H1 (cell line): ENCODE measurements at regions not wholly inside any gene's neighbourhood (a gene's known extent, or its start where the extent isn't known, plus 50 kb on each side); places are given as distances from the start of the nearest gene placed in this dataset.

Source experiments
- CTCF ChIA-PET: fragments of 300-600 bp; sonication (Branson Sonifier 250); formaldehyde crosslinking; loops from one replicate; lab custom pipeline; 2021; ENCODE audit not compliant: partially characterized antibody; lab: Charles Lee
- POLR2A ChIA-PET: fragments of 300-600 bp; sonication (Branson Sonifier 250); formaldehyde crosslinking; loops from one replicate; lab custom pipeline; 2021; ENCODE audit warnings: inconsistent platforms; ENCODE audit not compliant: partially characterized antibody; lab: Charles Lee
- DNase-seq, 2 experiments: peaks; one replicate each; pipeline versions ENCODE4 v3.0.0 to v3.0.0-alpha.2; 2010 to 2022; ENCODE audit warnings: low spot score in 2 of 2, low read depth in 1 of 2, mixed read lengths in 1 of 2
- FAIRE-seq: peaks from 2 replicates; lab custom pipeline; 2011; peaks lifted over from hg19 to GRCh38; lab: Jason Lieb, UNC
- H2AFZ ChIP-seq: 2 replicates; pipeline ENCODE4 v1.8.1; 2012; ENCODE audit warnings: low read length, inconsistent platforms
- H2AK5ac ChIP-seq: 2 replicates; pipeline ENCODE4 v1.6.1; 2013; ENCODE audit warnings: low read depth, low read length
- H2BK120ac ChIP-seq: replicated peaks from 2 replicates; pipeline ENCODE3; 2013; ENCODE audit warnings: low read depth, low read length, inconsistent platforms
- H2BK12ac ChIP-seq: 2 replicates; pipeline ENCODE4 v1.6.1; 2013; ENCODE audit warnings: low read depth, low read length
- H2BK15ac ChIP-seq: 2 replicates; pipeline ENCODE4 v1.6.1; 2013; ENCODE audit warnings: low read length
- H2BK20ac ChIP-seq: 2 replicates; pipeline ENCODE4 v1.6.1; 2013; ENCODE audit warnings: low read length
- H2BK5ac ChIP-seq: 2 replicates; pipeline ENCODE4 v1.6.1; 2013; ENCODE audit warnings: low read depth, low read length
- H3K14ac ChIP-seq: 2 replicates; pipeline ENCODE4 v1.6.1; 2013; ENCODE audit warnings: inconsistent platforms; ENCODE audit not compliant: insufficient read length
- H3K18ac ChIP-seq: 2 replicates; pipeline ENCODE4 v1.6.1; 2013; ENCODE audit warnings: low read length; ENCODE audit errors: extremely low read depth
- H3K23ac ChIP-seq: 2 replicates; pipeline ENCODE4 v1.6.1; 2013; ENCODE audit warnings: inconsistent platforms; ENCODE audit not compliant: insufficient read length
- H3K23me2 ChIP-seq: 2 replicates; pipeline ENCODE4 v1.6.1; 2013; ENCODE audit warnings: low read depth, low read length
- H3K27ac ChIP-seq: 2 replicates; pipeline ENCODE4 v1.6.1; 2011; ENCODE audit warnings: low read depth, low read length, inconsistent platforms
- H3K27me3 ChIP-seq, 4 experiments: replicated peaks in 1 of 4; 1 replicate in 1 of 4; 2 replicates in 3 of 4; pipeline versions ENCODE4 v1.6.1 to v1.8.1; 2011 to 2013; ENCODE audit warnings: low read length in 3 of 4, mild to moderate bottlenecking in 3 of 4, inconsistent platforms in 2 of 4, mixed read lengths in 2 of 4, moderate library complexity in 1 of 4; ENCODE audit not compliant: control insufficient read depth in 3 of 4, insufficient read depth in 3 of 4; ENCODE audit errors: extremely low read depth in 1 of 4
- H3K36me3 ChIP-seq, 4 experiments: 2 replicates each; pipeline versions ENCODE4 v1.6.1 to v1.8.1; 2011 to 2013; ENCODE audit warnings: mild to moderate bottlenecking in 4 of 4, low read length in 3 of 4, moderate library complexity in 2 of 4, control low read depth in 1 of 4, inconsistent platforms in 1 of 4; ENCODE audit not compliant: insufficient read depth in 4 of 4, control insufficient read depth in 2 of 4
- H3K4ac ChIP-seq: replicated peaks from 2 replicates; pipeline ENCODE3; 2013; ENCODE audit warnings: low read length, low read depth, mixed read lengths, inconsistent platforms; ENCODE audit not compliant: insufficient read length
- H3K4me1 ChIP-seq, 4 experiments: replicated peaks in 1 of 4; 1 replicate in 1 of 4; 2 replicates in 3 of 4; pipeline versions ENCODE4 v1.6.1 to v1.8.1; 2011 to 2013; ENCODE audit warnings: low read length in 3 of 4, inconsistent platforms in 2 of 4, mixed read lengths in 1 of 4; ENCODE audit not compliant: insufficient read depth in 4 of 4, control insufficient read depth in 3 of 4
- H3K4me2 ChIP-seq, 2 experiments: 2 replicates each; pipeline versions ENCODE4 v1.6.1 to v1.8.1; 2011 to 2013; ENCODE audit warnings: low read depth in 2 of 2, low read length in 2 of 2, control low read depth in 1 of 2, inconsistent platforms in 1 of 2, mild to moderate bottlenecking in 1 of 2; ENCODE audit not compliant: insufficient read depth in 1 of 2
- H3K4me3 ChIP-seq, 4 experiments: fragments of 200-600, 300-600 bp in 1 of 4; sonication (generic), shearing (Covaris generic), sonication (Bioruptor Twin) in 1 of 4; 2 replicates each; pipeline versions ENCODE4 v1.5.1 to v1.8.1; 2011 to 2016; ENCODE audit warnings: low read length in 4 of 4, low read depth in 3 of 4, control low read depth in 2 of 4, inconsistent platforms in 2 of 4, mild to moderate bottlenecking in 2 of 4, mixed read lengths in 1 of 4, moderate library complexity in 1 of 4; ENCODE audit not compliant: insufficient read depth in 2 of 4; ENCODE audit errors: extremely low read depth in 1 of 4
- H3K56ac ChIP-seq: replicated peaks from 2 replicates; pipeline ENCODE3; 2013; ENCODE audit warnings: low read depth, mild to moderate bottlenecking, mixed read lengths, low read length, inconsistent platforms; ENCODE audit not compliant: insufficient read length
- H3K79me1 ChIP-seq: 2 replicates; pipeline ENCODE4 v1.6.1; 2013; ENCODE audit warnings: low read depth, low read length, control low read depth
- H3K79me2 ChIP-seq, 2 experiments: 2 replicates each; pipeline versions ENCODE4 v1.6.1 to v1.8.1; 2012 to 2013; ENCODE audit warnings: low read length in 2 of 2, mild to moderate bottlenecking in 2 of 2, inconsistent platforms in 1 of 2; ENCODE audit not compliant: insufficient read depth in 2 of 2, control insufficient read depth in 1 of 2
- H3K9ac ChIP-seq, 4 experiments: replicated peaks in 1 of 4; 1 replicate in 1 of 4; 2 replicates in 3 of 4; pipeline versions ENCODE4 v1.6.1 to v1.8.1; 2011 to 2013; ENCODE audit warnings: low read depth in 3 of 4, low read length in 3 of 4, control low read depth in 2 of 4, mild to moderate bottlenecking in 2 of 4, moderate library complexity in 2 of 4, inconsistent platforms in 1 of 4; ENCODE audit errors: extremely low read depth in 1 of 4
- H3K9me3 ChIP-seq, 2 experiments: 2 replicates each; pipeline versions ENCODE4 v1.6.1 to v1.8.1; 2012 to 2013; ENCODE audit warnings: mild to moderate bottlenecking in 2 of 2, moderate library complexity in 2 of 2, control low read depth in 1 of 2, inconsistent platforms in 1 of 2, low read depth in 1 of 2, low read length in 1 of 2, mixed read lengths in 1 of 2; ENCODE audit not compliant: insufficient read depth in 2 of 2
- H4K20me1 ChIP-seq, 2 experiments: replicated peaks in 1 of 2; 2 replicates each; pipeline versions ENCODE3 to v1.8.1; 2011 to 2013; ENCODE audit warnings: inconsistent platforms in 2 of 2, low read length in 2 of 2, mild to moderate bottlenecking in 1 of 2; ENCODE audit not compliant: insufficient read depth in 2 of 2, control insufficient read depth in 1 of 2
- H4K5ac ChIP-seq: 2 replicates; pipeline ENCODE4 v1.6.1; 2013; ENCODE audit warnings: low read length, low read depth, mixed read lengths, inconsistent platforms; ENCODE audit not compliant: insufficient read length
- H4K8ac ChIP-seq: 2 replicates; pipeline ENCODE4 v1.8.0; 2013; ENCODE audit warnings: mild to moderate bottlenecking, moderate library complexity, low read length, inconsistent platforms; ENCODE audit not compliant: insufficient read depth; ENCODE audit errors: extremely low read depth
- H4K91ac ChIP-seq: replicated peaks from 2 replicates; pipeline ENCODE3; 2013; ENCODE audit warnings: low read length, mixed read lengths, inconsistent platforms; ENCODE audit not compliant: insufficient read length
- EZH2 ChIP-seq: fragments of 200-600 bp; sonication (generic); IDR thresholded peaks from 2 replicates; pipeline ENCODE4 v1.7.1; 2012; ENCODE audit warnings: low read depth, mild to moderate bottlenecking, moderate library complexity, low read length, inconsistent platforms; ENCODE audit not compliant: severe bottlenecking
- FOSL1 ChIP-seq: IDR thresholded peaks from 2 replicates; pipeline ENCODE4 v1.6.1; 2011; ENCODE audit warnings: mild to moderate bottlenecking, low read depth, low read length, moderate library complexity; ENCODE audit not compliant: insufficient read depth
- HDAC2 ChIP-seq, 2 experiments: fragments of 300-600 bp in 1 of 2; sonication (generic) in 1 of 2; IDR thresholded peaks; 2 replicates each; pipeline ENCODE4 v1.6.1; 2011 to 2012; ENCODE audit warnings: low read depth in 2 of 2, low read length in 2 of 2, mild to moderate bottlenecking in 2 of 2, moderate library complexity in 2 of 2, borderline replicate concordance in 1 of 2, inconsistent platforms in 1 of 2
- RNF2 ChIP-seq: fragments of 200-900, 300-1000 bp; sonication (generic); IDR thresholded peaks from 2 replicates; pipeline ENCODE4 v1.7.1; 2016; ENCODE audit warnings: borderline replicate concordance, low read depth, mild to moderate bottlenecking, antibody characterized with exemption, low read length; ENCODE audit not compliant: poor library complexity, severe bottlenecking; ENCODE audit errors: missing control alignments
- WGBS, 2 experiments: shearing (Covaris generic) in 1 of 2; methylation state at CpG; one replicate each; pipeline versions ENCODE4 v1.1.6 to v1.1.7; 2013 to 2015; ENCODE audit warnings: low lambda C conversion rate in 2 of 2, mixed read lengths in 2 of 2, inconsistent platforms in 1 of 2, low coverage in 1 of 2, missing lambda C conversion rate in 1 of 2; ENCODE audit not compliant: insufficient replicate concordance in 2 of 2, insufficient coverage in 1 of 2, insufficient read length in 1 of 2; ENCODE audit errors: extremely low coverage in 1 of 2, missing lambda C conversion rate in 1 of 2; 5-methylcytosine and 5-hydroxymethylcytosine counted together

DNA sequence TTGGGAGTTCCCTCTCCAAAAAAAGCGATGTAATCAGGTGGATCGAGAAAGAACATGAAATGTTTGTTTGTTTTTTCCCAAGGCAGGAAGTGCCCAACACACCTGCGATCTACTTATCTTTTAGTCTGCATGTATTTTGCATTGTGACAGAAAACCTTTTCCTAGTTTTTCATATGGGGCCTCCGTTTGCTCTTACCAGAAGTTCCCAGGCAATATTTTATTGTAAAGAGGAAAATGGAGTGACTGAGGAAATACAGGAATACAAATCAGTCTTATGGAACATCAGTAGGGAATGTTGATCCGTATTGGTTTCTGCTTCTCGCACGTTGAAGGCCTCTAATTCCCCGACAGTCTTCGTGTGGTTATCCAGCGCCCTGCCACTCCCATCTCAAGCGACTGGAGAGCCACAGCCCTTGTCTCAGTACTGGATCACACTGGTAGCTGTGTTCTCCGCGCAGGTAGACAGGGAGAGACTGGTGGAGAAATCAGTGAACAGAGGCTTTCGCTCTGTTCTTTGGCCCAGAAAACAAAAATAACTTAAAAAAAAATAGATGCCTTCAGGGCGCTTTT is 107.4 kb downstream of the TRIM27 start:
- Histone ChIP-seq H3K36me3 (no peaks in the 10 kb centered on the region), H3K79me1 (no peaks in the 10 kb centered on the region), H3K4me2 (peak overlapping the region; percentile 98 to 99), H3K23me2 (peaks cover 10% of the 10 kb centered on the region), H2AK5ac (no peak overlapping the region), H4K8ac (no peak overlapping the region), H2BK5ac (no peak overlapping the region), H3K9ac (peak overlapping the region in 1 of 4 experiments; percentile 54; a peak in 1 of 7 replicates), H2BK20ac (no peak overlapping the region), H3K9me3 (no peaks in the 10 kb centered on the region), H2BK15ac (no peak overlapping the region), H4K5ac (no peak overlapping the region), H3K4me1 (peaks cover 0 to 9% (median 6%) of the 10 kb centered on the region in 4 experiments; a peak in 5 of 7 replicates), H2BK12ac (no peak overlapping the region), H3K4ac (no peak overlapping the region), H2BK120ac (no peak overlapping the region), H4K20me1 (peaks cover 2 to 3% of the 10 kb centered on the region in 2 experiments), H3K27me3 (peaks cover 41 to 78% (median 71%) of the 10 kb centered on the region in 4 experiments), H3K56ac (no peak overlapping the region), H3K4me3 (peak overlapping the region; percentile 50 to 82 (median 59); a peak in 6 of 8 replicates), H2AFZ (no peak overlapping the region), H3K18ac (no peak overlapping the region), H3K23ac (no peak overlapping the region), H3K14ac (no peak overlapping the region), H3K79me2 (no peaks in the 10 kb centered on the region), H3K27ac (no peak overlapping the region), H4K91ac (no peak overlapping the region)
- TF ChIP-seq EZH2: peak; percentile 80
- no peak for TF ChIP-seq FOSL1
- TF ChIP-seq RNF2: peak; percentile 73
- TF ChIP-seq HDAC2 (IDR thresholded peaks at IDR 0.05; ENCODE audit: borderline replicate concordance in 1 of 2, low read depth in 2 of 2, low read length in 2 of 2): no peak
- FAIRE-seq (no peak), DNase-seq (no peak)
- ChIA-PET POLR2A (interaction anchor here (1.4 to 1.6 kb wide), 2 partner anchors 50 to 58 kb away, joined by 4 to 8 read pairs; no protein-coding TSS in a partner anchor), CTCF (interaction anchor here (0.6 to 2.9 kb wide), 3 partner anchors 17 to 1312 kb away, joined by 4 to 8 read pairs (median 4); no protein-coding TSS in a partner anchor)
- 17% methylated on average over 15 of the region's 15 CpGs; no CpG with 5 or more reads in 1 of the 2 experiments for WGBS, 2 experiments
